Esophagus (tissue), 2 donors: ENCODE measurements at regions not wholly inside any gene's neighbourhood (a gene's known extent, or its start where the extent isn't known, plus 50 kb on each side); places are given as distances from the start of the nearest gene placed in this dataset.
"Not testable (repeated sequence)": the region's sequence is repeated elsewhere in the genome, so short reads cannot be mapped to it uniquely, and the experiment has no call there.

Source experiments
- H3K27ac ChIP-seq, 2 donors: one replicate each; pipeline ENCODE4 v1.5.1; 2013; ENCODE audit warnings: low read depth in 2 of 2, mild to moderate bottlenecking in 2 of 2, inconsistent platforms in 1 of 2, low read length in 1 of 2, moderate library complexity in 1 of 2
- H3K27me3 ChIP-seq, 2 donors: one replicate each; pipeline ENCODE4 v1.6.1; 2013; ENCODE audit warnings: low read length in 2 of 2, control low read depth in 1 of 2, mild to moderate bottlenecking in 1 of 2; ENCODE audit not compliant: insufficient read depth in 2 of 2, control insufficient read depth in 1 of 2
- H3K36me3 ChIP-seq, 2 donors: one replicate each; pipeline ENCODE4 v1.6.1; 2013; ENCODE audit warnings: low read length in 1 of 2; ENCODE audit not compliant: control insufficient read depth in 2 of 2, insufficient read depth in 2 of 2
- H3K4me1 ChIP-seq, 2 donors: one replicate each; pipeline ENCODE4 v1.6.1; 2013; ENCODE audit warnings: low read length in 1 of 2; ENCODE audit not compliant: control insufficient read depth in 2 of 2, insufficient read depth in 2 of 2
- H3K4me3 ChIP-seq, 2 donors: one replicate each; pipeline ENCODE4 v1.5.1; 2013; ENCODE audit warnings: low read length in 2 of 2, mild to moderate bottlenecking in 2 of 2, low read depth in 1 of 2, moderate library complexity in 1 of 2
- H3K9me3 ChIP-seq, 2 donors: one replicate each; pipeline ENCODE4 v1.6.1; 2013; ENCODE audit warnings: mild to moderate bottlenecking in 2 of 2, low read depth in 1 of 2, low read length in 1 of 2, moderate library complexity in 1 of 2; ENCODE audit not compliant: control insufficient read depth in 2 of 2, insufficient read depth in 1 of 2
- WGBS, 2 donors: extraction: QIAGEN DNeasy Blood & Tissue Kit; methylation state at CpG; one replicate each; pipeline ENCODE4 v1.1.7; 2013; 5-methylcytosine and 5-hydroxymethylcytosine counted together
- donor health status: healthy with polysubstance abuse.
- donor health status: Bipolar disorder and iron deficiency.

- H3K27me3 ChIP-seq, result no peaks in the 10 kb centered on the region
- no peaks in the 10 kb centered on the region for H3K4me1 ChIP-seq
- H3K4me3 ChIP-seq, result no peak overlapping the region
- H3K9me3 ChIP-seq, result no peaks in the 10 kb centered on the region
- no peaks in the 10 kb centered on the region for H3K36me3 ChIP-seq
- no peak overlapping the region for H3K27ac ChIP-seq
- 62 to 72% methylated on average over 2 of the region's 2 CpGs for WGBS, 2 donors
Observed at GRCh38 chr15:81781395-81781794, 264.4 kb downstream of the MEX3B start.

DNA sequence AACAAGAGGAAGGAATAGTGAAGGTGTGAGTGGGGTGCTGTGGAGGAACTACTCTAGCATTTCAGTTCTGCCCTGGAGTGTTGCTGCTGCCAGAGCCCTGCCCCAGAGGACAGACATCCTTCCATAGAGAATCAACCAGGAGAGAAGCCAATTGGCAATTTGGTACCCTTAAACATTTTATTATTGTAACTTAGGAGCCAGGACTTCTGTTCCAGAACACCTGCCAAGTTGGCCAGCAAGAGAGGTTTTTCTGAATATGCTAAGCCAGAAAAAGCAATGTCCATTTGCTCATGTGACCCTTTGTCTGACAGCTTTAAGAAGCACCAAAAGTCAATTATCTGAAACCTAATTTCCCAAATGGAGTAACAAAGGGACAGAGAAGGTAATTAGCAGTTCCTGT is 264.9 kb downstream of the MEX3B start:
- H3K36me3 ChIP-seq, result no peaks in the 10 kb centered on the region
- no peaks in the 10 kb centered on the region for H3K4me1 ChIP-seq
- H3K9me3 ChIP-seq, result no peaks in the 10 kb centered on the region
- H3K27ac ChIP-seq, result no peak overlapping the region
- H3K27me3 ChIP-seq, result no peaks in the 10 kb centered on the region
- H3K4me3 ChIP-seq, result no peak overlapping the region

DNA sequence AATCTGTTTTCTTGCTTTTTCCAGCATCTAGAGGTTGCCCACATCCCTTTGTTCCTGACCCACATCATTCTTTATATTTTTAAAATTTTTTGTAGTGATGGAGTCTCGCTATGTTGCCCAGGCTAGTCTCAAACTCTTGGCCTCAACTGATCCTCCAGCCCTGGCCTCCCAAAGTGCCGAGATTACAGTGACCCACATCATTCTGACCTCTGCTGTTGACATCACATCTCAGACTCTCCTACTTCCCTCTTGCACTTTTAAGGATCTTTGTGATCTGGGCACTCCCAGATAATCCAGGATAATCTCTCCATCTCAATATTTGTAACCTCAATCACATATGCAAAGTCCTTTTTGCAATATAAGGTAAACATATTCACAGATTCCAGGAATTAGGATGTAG is 266.6 kb downstream of the MEX3B start:
- H3K4me3 ChIP-seq, result no peak overlapping the region
- no peaks in the 10 kb centered on the region for H3K27me3 ChIP-seq
- no peak overlapping the region for H3K27ac ChIP-seq
- 85 to 94% methylated on average over 2 of the region's 2 CpGs for WGBS, 2 donors
- no peaks in the 10 kb centered on the region for H3K4me1 ChIP-seq
- no peaks in the 10 kb centered on the region for H3K9me3 ChIP-seq
- H3K36me3 ChIP-seq, result no peaks in the 10 kb centered on the region

GRCh38 chr15:81777546-81777945 is 268.3 kb downstream of the MEX3B start:
- no peaks in the 10 kb centered on the region for H3K9me3 ChIP-seq
- no peak overlapping the region for H3K4me3 ChIP-seq
- no peak overlapping the region for H3K27ac ChIP-seq
- H3K4me1 ChIP-seq, result no peaks in the 10 kb centered on the region
- 69 to 76% methylated on average over 1 of the region's 1 CpG for WGBS, 2 donors
- H3K36me3 ChIP-seq, result no peaks in the 10 kb centered on the region
- no peaks in the 10 kb centered on the region for H3K27me3 ChIP-seq

DNA sequence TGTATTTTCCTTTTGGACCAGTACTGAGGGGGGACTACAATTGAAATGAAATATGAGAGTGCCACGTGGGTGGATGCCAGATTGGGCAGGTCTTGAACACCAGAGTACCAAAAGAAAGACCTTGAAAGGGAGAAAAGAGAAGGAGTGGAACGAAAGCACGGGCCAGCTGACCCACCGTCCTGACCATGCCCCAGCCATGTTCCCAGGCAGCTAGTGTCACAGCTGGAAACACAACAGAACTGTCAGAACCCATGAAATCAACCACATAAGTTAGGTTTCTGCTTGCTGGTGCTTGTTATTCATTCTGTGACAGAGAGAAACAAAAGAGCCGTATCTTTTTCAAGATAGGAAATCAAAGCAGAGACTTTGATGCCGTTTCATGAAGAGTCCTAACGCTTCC is 268.8 kb downstream of the MEX3B start:
- no peaks in the 10 kb centered on the region for H3K4me1 ChIP-seq
- no peaks in the 10 kb centered on the region for H3K9me3 ChIP-seq
- no peaks in the 10 kb centered on the region for H3K27me3 ChIP-seq
- no peak overlapping the region for H3K4me3 ChIP-seq
- H3K36me3 ChIP-seq, result no peaks in the 10 kb centered on the region
- no peak overlapping the region for H3K27ac ChIP-seq
- WGBS, 2 donors, result 63 to 66% methylated on average over 7 of the region's 7 CpGs

DNA sequence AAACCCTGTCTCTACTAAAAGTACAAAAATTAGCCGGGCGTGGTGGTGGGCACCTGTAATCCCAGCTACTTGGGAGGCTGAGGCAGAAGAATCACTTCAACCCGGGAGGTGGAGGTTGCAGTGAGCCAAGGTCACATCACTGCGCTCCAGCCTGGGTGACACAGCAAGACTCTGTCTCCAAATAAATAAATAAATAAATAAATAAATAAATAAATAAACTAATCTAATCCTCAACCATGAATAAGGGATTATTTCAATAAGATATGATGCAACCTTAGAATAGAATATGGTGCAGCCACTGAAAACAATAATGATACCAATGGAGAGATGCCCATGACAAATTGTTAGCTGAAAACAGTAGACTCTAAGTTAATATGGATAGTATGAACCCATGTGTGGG is 270.0 kb downstream of the MEX3B start:
- H3K9me3 ChIP-seq, result not testable (repeated sequence)
- 95 to 96% methylated on average over 4 of the region's 4 CpGs for WGBS, 2 donors

GRCh38 chr15:81774309-81774708 is 271.5 kb downstream of the MEX3B start:
- H3K4me1 ChIP-seq, result no peaks in the 10 kb centered on the region
- H3K9me3 ChIP-seq, result no peaks in the 10 kb centered on the region
- H3K4me3 ChIP-seq, result no peak overlapping the region
- no peak overlapping the region for H3K27ac ChIP-seq
- no peaks in the 10 kb centered on the region for H3K36me3 ChIP-seq
- no peaks in the 10 kb centered on the region for H3K27me3 ChIP-seq

More for the DNA sequence above, 270.0 kb downstream of the MEX3B start:
- H3K27ac ChIP-seq, H3K4me3 ChIP-seq, H3K36me3 ChIP-seq, H3K27me3 ChIP-seq, H3K4me1 ChIP-seq: not testable (repeated sequence)

GRCh38 chr15:81768773-81769172 is 277.0 kb downstream of the MEX3B start:
- Histone ChIP-seq H3K4me3 (no peak overlapping the region), H3K36me3 (no peaks in the 10 kb centered on the region), H3K27me3 (no peaks in the 10 kb centered on the region), H3K27ac (no peak overlapping the region), H3K9me3 (no peaks in the 10 kb centered on the region), H3K4me1 (no peaks in the 10 kb centered on the region)
- 72 to 81% methylated on average over 2 of the region's 2 CpGs for WGBS, 2 donors

- H3K27me3 ChIP-seq, result no peaks in the 10 kb centered on the region
- 63 to 67% methylated on average over 1 of the region's 1 CpG for WGBS, 2 donors
- no peaks in the 10 kb centered on the region for H3K9me3 ChIP-seq
- H3K4me1 ChIP-seq, result no peaks in the 10 kb centered on the region
- no peak overlapping the region for H3K4me3 ChIP-seq
- H3K27ac ChIP-seq, result no peak overlapping the region
- no peaks in the 10 kb centered on the region for H3K36me3 ChIP-seq
Observed at GRCh38 chr15:81766829-81767475, 278.9 kb downstream of the MEX3B start.

- WGBS, 2 donors, result 80 to 83% methylated on average over 2 of the region's 2 CpGs
- Histone ChIP-seq H3K27me3 (no peaks in the 10 kb centered on the region), H3K4me3 (no peak overlapping the region)
Observed at GRCh38 chr15:81765816-81766215, 280.0 kb downstream of the MEX3B start.

More at GRCh38 chr15:81765816-81766215, 280.0 kb downstream of the MEX3B start:
- Histone ChIP-seq H3K9me3 (no peaks in the 10 kb centered on the region), H3K36me3 (no peaks in the 10 kb centered on the region), H3K27ac (no peak overlapping the region), H3K4me1 (no peaks in the 10 kb centered on the region)
